ENCODE measurements at regions not wholly inside any gene's neighbourhood (a gene's known extent, or its start where the extent isn't known, plus 50 kb on each side); places are given as distances from the start of the nearest gene placed in this dataset.

DNA sequence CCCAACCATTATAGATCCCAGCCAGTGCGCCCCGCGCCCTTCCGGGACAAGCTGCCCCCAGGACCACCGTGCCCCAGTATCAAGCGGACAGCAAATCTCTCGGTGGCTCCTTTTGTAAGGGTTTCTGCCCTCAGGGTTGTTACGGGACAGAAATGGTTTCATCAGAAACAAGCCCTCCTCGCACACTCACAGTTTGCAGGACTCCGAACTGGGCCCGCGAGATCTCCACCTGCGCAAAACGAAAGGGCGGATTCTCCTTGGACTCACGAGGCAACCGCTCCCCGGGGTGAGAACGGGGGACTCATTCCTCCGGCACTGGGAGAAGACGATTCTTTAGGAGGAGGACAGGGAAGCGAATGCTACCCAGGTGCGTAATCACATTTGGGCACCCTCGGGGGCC lies 51.1 kb upstream of the H6PD start:
- TF ChIP-seq, protein P1, sequence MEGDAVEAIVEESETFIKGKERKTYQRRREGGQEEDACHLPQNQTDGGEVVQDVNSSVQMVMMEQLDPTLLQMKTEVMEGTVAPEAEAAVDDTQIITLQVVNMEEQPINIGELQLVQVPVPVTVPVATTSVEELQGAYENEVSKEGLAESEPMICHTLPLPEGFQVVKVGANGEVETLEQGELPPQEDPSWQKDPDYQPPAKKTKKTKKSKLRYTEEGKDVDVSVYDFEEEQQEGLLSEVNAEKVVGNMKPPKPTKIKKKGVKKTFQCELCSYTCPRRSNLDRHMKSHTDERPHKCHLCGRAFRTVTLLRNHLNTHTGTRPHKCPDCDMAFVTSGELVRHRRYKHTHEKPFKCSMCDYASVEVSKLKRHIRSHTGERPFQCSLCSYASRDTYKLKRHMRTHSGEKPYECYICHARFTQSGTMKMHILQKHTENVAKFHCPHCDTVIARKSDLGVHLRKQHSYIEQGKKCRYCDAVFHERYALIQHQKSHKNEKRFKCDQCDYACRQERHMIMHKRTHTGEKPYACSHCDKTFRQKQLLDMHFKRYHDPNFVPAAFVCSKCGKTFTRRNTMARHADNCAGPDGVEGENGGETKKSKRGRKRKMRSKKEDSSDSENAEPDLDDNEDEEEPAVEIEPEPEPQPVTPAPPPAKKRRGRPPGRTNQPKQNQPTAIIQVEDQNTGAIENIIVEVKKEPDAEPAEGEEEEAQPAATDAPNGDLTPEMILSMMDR (conservative IDR thresholded peaks at IDR 0.05) = no peak
- no peak for TF ChIP-seq ZFX (IDR thresholded peaks at IDR 0.05)
